ENCODE measurements at regions not wholly inside any gene's neighbourhood (a gene's known extent, or its start where the extent isn't known, plus 50 kb on each side); places are given as distances from the start of the nearest gene placed in this dataset.

GRCh38 chr5:74079971-74080556, 454.1 kb downstream of the ARHGEF28 start:
- 79% methylated on average over 6 of the region's 6 CpGs for WGBS
- Histone ChIP-seq H3K27me3 (ENCODE audit: control insufficient read depth, insufficient read depth) (no peaks in the 10 kb centered on the region), H3K9me3 (ENCODE audit: control insufficient read depth, low read length) (no peaks in the 10 kb centered on the region), H3K4me1 (ENCODE audit: control insufficient read depth, insufficient read depth, low read length) (no peaks in the 10 kb centered on the region), H3K4me3 (ENCODE audit: low read length) (no peak overlapping the region), H3K27ac (ENCODE audit: low read length) (no peak overlapping the region)
- intact Hi-C loops (cut with DNase I), result no loop called here
- ATAC-seq (no peak), DNase-seq (no peak)

DNA sequence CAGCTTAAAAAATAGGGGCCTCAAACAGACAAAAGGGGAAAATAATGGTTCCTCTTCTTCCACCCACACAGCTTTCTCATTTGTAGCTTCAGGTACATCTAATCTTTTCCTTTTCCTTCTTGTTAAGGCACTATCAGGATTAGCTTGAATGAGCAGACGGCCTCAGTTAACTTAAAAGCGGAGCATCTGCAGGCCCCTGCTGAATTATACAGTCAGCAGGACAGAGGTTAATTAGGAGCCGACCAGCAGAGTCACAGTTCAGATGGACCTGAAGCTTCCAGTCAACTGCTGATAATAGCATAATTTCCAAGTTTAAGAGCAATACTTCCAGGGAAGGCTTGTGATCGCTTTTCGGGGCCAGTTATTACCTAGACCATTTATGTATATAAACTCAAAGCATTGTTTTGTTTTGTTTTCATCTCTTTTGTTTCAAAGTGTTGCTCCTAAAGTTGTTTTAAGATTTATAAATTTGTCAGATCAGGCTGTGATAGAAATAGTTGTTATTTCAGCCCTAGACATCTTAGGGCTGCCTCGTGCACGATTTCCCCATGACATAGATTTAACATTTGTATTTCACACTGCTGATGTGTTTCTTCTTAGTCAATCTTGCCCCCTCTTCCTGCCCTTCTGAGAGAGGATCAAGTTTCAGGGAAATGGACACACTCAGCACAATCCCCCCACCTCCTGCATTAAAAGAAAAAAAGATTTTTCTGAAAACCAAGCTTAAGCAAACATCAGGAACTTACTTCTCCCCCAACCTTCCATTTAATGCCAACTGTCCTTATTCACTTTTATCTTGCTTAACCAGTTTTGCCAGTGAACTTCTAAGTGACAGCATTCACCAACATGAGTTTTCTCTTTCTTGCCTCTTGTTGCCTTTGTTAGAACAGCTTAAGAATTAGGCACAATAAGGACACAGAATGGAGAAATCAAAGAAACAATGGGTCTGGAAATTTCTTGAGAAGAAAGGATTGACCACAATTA, 449.8 kb downstream of the ARHGEF28 start:
- Histone ChIP-seq H3K4me1 (ENCODE audit: control insufficient read depth, insufficient read depth, low read length) (no peaks in the 10 kb centered on the region), H3K27me3 (ENCODE audit: control insufficient read depth, insufficient read depth) (no peaks in the 10 kb centered on the region), H3K4me3 (ENCODE audit: low read length) (no peak overlapping the region), H3K27ac (ENCODE audit: low read length) (no peak overlapping the region), H3K9me3 (ENCODE audit: control insufficient read depth, low read length) (no peaks in the 10 kb centered on the region)
- no peak for ATAC-seq
- intact Hi-C loops (cut with DNase I), result no loop called here
- 79% methylated on average over 7 of the region's 7 CpGs for WGBS
- no peak for DNase-seq

DNA sequence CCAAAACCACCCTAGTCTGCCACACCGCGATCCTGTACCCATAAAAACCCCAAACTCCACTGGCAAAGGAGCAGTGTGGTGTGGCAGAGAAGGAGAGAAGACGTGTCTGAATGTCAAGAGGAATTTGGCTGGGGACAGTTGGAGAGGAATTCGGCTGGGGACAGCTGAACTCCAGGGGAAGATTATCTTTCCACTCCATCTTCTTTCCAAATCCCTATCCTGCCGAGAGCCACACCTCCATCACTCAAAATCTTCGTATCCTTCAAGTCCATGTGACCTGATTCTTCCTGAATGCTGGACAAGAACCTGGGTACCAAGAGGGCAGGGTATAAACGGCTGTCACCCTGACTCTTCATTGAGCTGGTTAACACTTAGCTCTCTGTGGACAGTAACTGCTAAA, 448.1 kb downstream of the ARHGEF28 start:
- Histone ChIP-seq H3K27ac (ENCODE audit: low read length) (no peak overlapping the region), H3K4me1 (ENCODE audit: control insufficient read depth, insufficient read depth, low read length) (no peaks in the 10 kb centered on the region), H3K9me3 (ENCODE audit: control insufficient read depth, low read length) (no peaks in the 10 kb centered on the region), H3K27me3 (ENCODE audit: control insufficient read depth, insufficient read depth) (no peaks in the 10 kb centered on the region), H3K4me3 (ENCODE audit: low read length) (no peak overlapping the region)
- DNase-seq, result no peak
- 73% methylated on average over 7 of the region's 7 CpGs for WGBS
- no peak for ATAC-seq
- intact Hi-C loops (cut with DNase I), result no loop called here

DNA sequence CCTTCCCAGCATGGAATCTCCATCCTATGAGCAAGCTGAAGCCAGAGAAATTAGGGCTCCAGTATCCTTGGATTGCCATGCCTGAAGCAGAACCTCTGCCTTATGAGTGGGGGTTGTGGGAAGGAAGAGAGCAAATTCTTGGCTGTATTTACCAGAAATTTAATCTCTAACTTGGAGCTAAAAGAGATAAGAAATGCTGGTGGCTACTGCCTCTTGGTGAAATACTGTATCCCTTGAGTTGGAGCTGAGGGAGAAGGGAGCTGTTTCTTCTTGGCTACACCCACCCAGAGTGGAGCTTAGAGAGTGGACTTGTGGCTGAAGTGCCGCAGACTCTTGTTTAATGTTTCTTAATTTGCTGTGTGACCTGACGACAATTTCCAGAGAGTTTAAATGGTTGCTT, 447.3 kb downstream of the ARHGEF28 start:
- 71% methylated on average over 2 of the region's 2 CpGs for WGBS
- no peak overlapping the region for H3K4me3 ChIP-seq (ENCODE audit: low read length)
- H3K27ac ChIP-seq (ENCODE audit: low read length), result no peak overlapping the region
- H3K27me3 ChIP-seq (ENCODE audit: control insufficient read depth, insufficient read depth), result no peaks in the 10 kb centered on the region
- ATAC-seq (peak; percentile 71 to 82), DNase-seq (no peak)
- H3K9me3 ChIP-seq (ENCODE audit: control insufficient read depth, low read length), result no peaks in the 10 kb centered on the region
- intact Hi-C loops (cut with DNase I), result no loop called here
- no peaks in the 10 kb centered on the region for H3K4me1 ChIP-seq (ENCODE audit: control insufficient read depth, insufficient read depth, low read length)

DNA sequence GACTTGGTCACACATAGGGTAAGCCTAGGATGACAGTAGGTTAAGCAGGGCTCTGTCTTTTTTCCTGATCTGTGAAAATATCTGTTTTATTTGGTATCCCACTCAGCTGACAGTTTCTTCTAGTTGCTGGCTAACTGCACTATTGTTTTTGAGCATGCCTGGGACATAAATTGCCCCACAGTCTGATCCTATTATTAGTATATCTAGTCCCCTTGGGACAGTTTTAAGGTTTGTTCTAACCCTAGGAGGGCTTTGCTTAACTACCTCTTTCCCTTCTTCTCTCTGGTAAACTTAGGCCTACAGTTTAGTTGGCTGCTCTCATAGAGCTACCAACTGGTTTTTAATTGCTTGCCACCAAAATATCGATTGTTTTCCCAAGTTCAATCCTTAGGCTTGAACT, 446.6 kb downstream of the ARHGEF28 start:
- no peaks in the 10 kb centered on the region for H3K9me3 ChIP-seq (ENCODE audit: control insufficient read depth, low read length)
- H3K27ac ChIP-seq (ENCODE audit: low read length), result no peak overlapping the region
- ATAC-seq, result no peak
- H3K4me1 ChIP-seq (ENCODE audit: control insufficient read depth, insufficient read depth, low read length), result no peaks in the 10 kb centered on the region
- WGBS, result 93% methylated on average over 1 of the region's 1 CpG
- intact Hi-C loops (cut with DNase I), result no loop called here
- no peak overlapping the region for H3K4me3 ChIP-seq (ENCODE audit: low read length)
- H3K27me3 ChIP-seq (ENCODE audit: control insufficient read depth, insufficient read depth), result no peaks in the 10 kb centered on the region
- DNase-seq, result no peak

- no peaks in the 10 kb centered on the region for H3K27me3 ChIP-seq (ENCODE audit: control insufficient read depth, insufficient read depth)
- no peak for ATAC-seq
- intact Hi-C loops (cut with DNase I), result no loop called here
- H3K4me1 ChIP-seq (ENCODE audit: control insufficient read depth, insufficient read depth, low read length), result no peaks in the 10 kb centered on the region
- 87% methylated on average over 3 of the region's 3 CpGs for WGBS
- no peak overlapping the region for H3K4me3 ChIP-seq (ENCODE audit: low read length)
- no peak overlapping the region for H3K27ac ChIP-seq (ENCODE audit: low read length)
- no peak for DNase-seq
- no peaks in the 10 kb centered on the region for H3K9me3 ChIP-seq (ENCODE audit: control insufficient read depth, low read length)
Measured at GRCh38 chr5:74070766-74071165, 444.8 kb downstream of the ARHGEF28 start.

DNA sequence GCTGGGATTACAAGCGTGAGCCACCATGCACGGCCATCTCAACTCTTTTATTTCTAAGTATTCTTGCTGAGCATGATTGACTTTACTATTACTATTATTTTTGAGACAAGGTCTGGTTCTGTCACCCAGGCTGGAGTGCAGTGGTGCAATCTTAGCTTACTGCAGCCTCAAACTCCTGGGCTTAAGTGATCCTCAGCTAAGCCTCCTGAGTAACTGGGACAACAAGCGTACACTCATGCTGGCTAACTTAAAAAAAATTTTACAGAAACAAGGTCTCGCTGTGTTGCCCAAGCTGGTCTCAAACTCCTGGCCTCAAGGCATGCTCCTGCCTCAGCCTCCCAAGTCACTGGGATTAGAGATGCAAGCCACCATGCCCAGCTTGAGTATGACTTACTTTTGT, 443.7 kb downstream of the ARHGEF28 start:
- H3K9me3 ChIP-seq (ENCODE audit: control insufficient read depth, low read length), result no peaks in the 10 kb centered on the region
- DNase-seq (no peak), ATAC-seq (no peak)
- no peak overlapping the region for H3K4me3 ChIP-seq (ENCODE audit: low read length)
- intact Hi-C loops (cut with DNase I), result no loop called here
- H3K27ac ChIP-seq (ENCODE audit: low read length), result no peak overlapping the region
- no peaks in the 10 kb centered on the region for H3K4me1 ChIP-seq (ENCODE audit: control insufficient read depth, insufficient read depth, low read length)
- WGBS, result 97% methylated on average over 4 of the region's 4 CpGs
- H3K27me3 ChIP-seq (ENCODE audit: control insufficient read depth, insufficient read depth), result no peaks in the 10 kb centered on the region

DNA sequence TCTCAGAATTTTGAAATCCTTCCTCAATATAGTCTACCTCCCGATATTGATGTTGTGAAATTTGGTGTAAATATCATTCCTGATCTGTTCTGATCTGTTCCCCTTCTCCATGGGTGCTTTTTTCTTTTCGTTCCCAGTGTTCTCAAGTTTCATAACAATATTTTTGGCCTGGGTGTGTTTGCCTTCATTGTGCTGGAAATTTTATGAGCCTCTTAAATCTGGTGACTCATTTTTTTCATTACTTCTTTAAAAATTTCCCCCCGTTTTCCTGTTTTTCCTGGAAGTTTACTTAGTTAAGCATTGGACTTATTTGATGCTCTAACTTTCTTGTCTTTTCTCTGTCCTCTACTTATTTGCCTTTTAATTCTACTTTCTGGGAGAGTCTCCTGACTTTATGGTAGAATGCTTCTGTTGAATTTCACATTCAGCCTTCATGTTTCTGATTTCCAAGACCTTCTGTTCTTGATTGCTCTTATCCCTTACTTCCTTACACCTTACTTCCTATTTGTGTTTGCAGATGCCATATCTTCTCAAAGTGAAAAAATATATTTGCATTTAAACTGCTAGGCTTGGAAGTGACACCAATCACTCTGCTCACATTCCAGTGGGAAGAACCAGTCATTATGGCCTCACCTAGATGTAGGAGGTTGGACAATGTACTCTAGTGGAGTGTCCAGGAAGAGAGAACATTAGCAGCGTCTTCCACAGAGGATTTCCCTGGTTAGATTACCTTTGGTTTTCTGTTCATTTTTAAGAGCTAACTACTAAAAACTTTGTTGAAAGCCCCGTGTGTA, 441.9 kb downstream of the ARHGEF28 start:
- Histone ChIP-seq H3K4me3 (ENCODE audit: low read length) (no peak overlapping the region), H3K27ac (ENCODE audit: low read length) (no peak overlapping the region), H3K4me1 (ENCODE audit: control insufficient read depth, insufficient read depth, low read length) (no peaks in the 10 kb centered on the region), H3K27me3 (ENCODE audit: control insufficient read depth, insufficient read depth) (no peaks in the 10 kb centered on the region), H3K9me3 (ENCODE audit: control insufficient read depth, low read length) (no peaks in the 10 kb centered on the region)
- ATAC-seq (no peak), DNase-seq (no peak)
- intact Hi-C loops (cut with DNase I), result no loop called here
- WGBS, result 74% methylated on average over 5 of the region's 5 CpGs

- Histone ChIP-seq H3K9me3 (ENCODE audit: control insufficient read depth, low read length) (no peaks in the 10 kb centered on the region), H3K27me3 (ENCODE audit: control insufficient read depth, insufficient read depth) (no peaks in the 10 kb centered on the region), H3K4me3 (ENCODE audit: low read length) (no peak overlapping the region), H3K4me1 (ENCODE audit: control insufficient read depth, insufficient read depth, low read length) (no peaks in the 10 kb centered on the region), H3K27ac (ENCODE audit: low read length) (no peak overlapping the region)
- WGBS, result 86% methylated on average over 3 of the region's 3 CpGs
- DNase-seq (no peak), ATAC-seq (no peak)
- intact Hi-C loops (cut with DNase I), result no loop called here
Measured at GRCh38 chr5:74064911-74065310, 438.9 kb downstream of the ARHGEF28 start.

GRCh38 chr5:74064225-74064624, 438.2 kb downstream of the ARHGEF28 start:
- Histone ChIP-seq H3K4me1 (ENCODE audit: control insufficient read depth, insufficient read depth, low read length) (no peaks in the 10 kb centered on the region), H3K27me3 (ENCODE audit: control insufficient read depth, insufficient read depth) (no peaks in the 10 kb centered on the region), H3K4me3 (ENCODE audit: low read length) (no peak overlapping the region), H3K27ac (ENCODE audit: low read length) (no peak overlapping the region), H3K9me3 (ENCODE audit: control insufficient read depth, low read length) (no peaks in the 10 kb centered on the region)
- no peak for ATAC-seq
- DNase-seq, result no peak
- intact Hi-C loops (cut with DNase I), result no loop called here

- Histone ChIP-seq H3K9me3 (ENCODE audit: control insufficient read depth, low read length) (no peaks in the 10 kb centered on the region), H3K4me1 (ENCODE audit: control insufficient read depth, insufficient read depth, low read length) (no peaks in the 10 kb centered on the region), H3K27ac (ENCODE audit: low read length) (no peak overlapping the region), H3K27me3 (ENCODE audit: control insufficient read depth, insufficient read depth) (no peaks in the 10 kb centered on the region), H3K4me3 (ENCODE audit: low read length) (no peak overlapping the region)
- no peak for ATAC-seq
- 74% methylated on average over 3 of the region's 3 CpGs for WGBS
- DNase-seq, result no peak
- intact Hi-C loops (cut with DNase I), result no loop called here
Measured at GRCh38 chr5:74063821-74064220, 437.8 kb downstream of the ARHGEF28 start.

Measured in right cardiac atrium (tissue), 5 donors.